ENCODE measurements at regions not wholly inside any gene's neighbourhood (a gene's known extent, or its start where the extent isn't known, plus 50 kb on each side); places are given as distances from the start of the nearest gene placed in this dataset.
"Not testable (repeated sequence)": the region's sequence is repeated elsewhere in the genome, so short reads cannot be mapped to it uniquely, and the experiment has no call there.

- no peak for DNase-seq
Observed at GRCh38 chr2:226467221-226467620, 332.4 kb downstream of the IRS1 start.

- no peak for DNase-seq
Observed at GRCh38 chr2:226466589-226466988, 333.0 kb downstream of the IRS1 start.

GRCh38 chr2:226466124-226466523 is 333.5 kb downstream of the IRS1 start:
- no peak for DNase-seq

GRCh38 chr2:226464380-226464779 is 335.2 kb downstream of the IRS1 start:
- no peak for DNase-seq

GRCh38 chr2:226463154-226463553 is 336.5 kb downstream of the IRS1 start:
- DNase-seq: no peak

- DNase-seq: no peak
Observed at GRCh38 chr2:226461981-226462380, 337.6 kb downstream of the IRS1 start.

GRCh38 chr2:226456144-226456543 is 343.5 kb downstream of the IRS1 start:
- DNase-seq: not testable (repeated sequence)

GRCh38 chr2:226452768-226453167 is 346.9 kb downstream of the IRS1 start:
- DNase-seq: no peak

- no peak for DNase-seq
Observed at GRCh38 chr2:226451486-226451885, 348.1 kb downstream of the IRS1 start.

- no peak for DNase-seq
Observed at GRCh38 chr2:226450141-226450540, 349.5 kb downstream of the IRS1 start.

- no peak for DNase-seq
Observed at GRCh38 chr2:226447338-226448300, 352.0 kb downstream of the IRS1 start.

GRCh38 chr2:226446406-226447001 is 353.1 kb downstream of the IRS1 start:
- peak; percentile 41 for DNase-seq

- no peak for DNase-seq
Observed at GRCh38 chr2:226445216-226445861, 354.3 kb downstream of the IRS1 start.

GRCh38 chr2:226443112-226443511 is 356.5 kb downstream of the IRS1 start:
- DNase-seq: no peak

GRCh38 chr2:226440127-226440918 is 359.3 kb downstream of the IRS1 start:
- DNase-seq: no peak

- no peak for DNase-seq
Observed at GRCh38 chr2:226439337-226439736, 360.3 kb downstream of the IRS1 start.

GRCh38 chr2:226435146-226435545 is 364.5 kb downstream of the IRS1 start:
- no peak for DNase-seq

- DNase-seq: no peak
Observed at GRCh38 chr2:226434702-226435101, 364.9 kb downstream of the IRS1 start.

- no peak for DNase-seq
Observed at GRCh38 chr2:226431288-226431948, 368.2 kb downstream of the IRS1 start.

GRCh38 chr2:226429476-226429875 is 370.1 kb downstream of the IRS1 start:
- no peak for DNase-seq

- DNase-seq: no peak
Observed at GRCh38 chr2:226427538-226428307, 371.9 kb downstream of the IRS1 start.
